ENCODE measurements at regions not wholly inside any gene's neighbourhood (a gene's known extent, or its start where the extent isn't known, plus 50 kb on each side); places are given as distances from the start of the nearest gene placed in this dataset.

GRCh38 chr1:170460414-170461155 is 71.4 kb upstream of the GORAB start:
- ATAC-seq (replicated peaks), result no peak
- Mint-ChIP-seq H3K27me3 (peaks cover 17% of the 10 kb centered on the region), H3K4me1 (no peaks in the 10 kb centered on the region), H3K27ac (no peak overlapping the region), H3K36me3 (ENCODE audit: low read depth) (no peaks in the 10 kb centered on the region), H3K4me3 (no peak overlapping the region), H3K9me3 (peaks cover 5% of the 10 kb centered on the region)

- H3K36me3 Mint-ChIP-seq (ENCODE audit: low read depth), result no peaks in the 10 kb centered on the region
- H3K4me3 Mint-ChIP-seq, result no peak overlapping the region
- H3K9me3 Mint-ChIP-seq, result peaks cover 5% of the 10 kb centered on the region
Measured at GRCh38 chr1:170461291-170461747, 70.6 kb upstream of the GORAB start.

DNA sequence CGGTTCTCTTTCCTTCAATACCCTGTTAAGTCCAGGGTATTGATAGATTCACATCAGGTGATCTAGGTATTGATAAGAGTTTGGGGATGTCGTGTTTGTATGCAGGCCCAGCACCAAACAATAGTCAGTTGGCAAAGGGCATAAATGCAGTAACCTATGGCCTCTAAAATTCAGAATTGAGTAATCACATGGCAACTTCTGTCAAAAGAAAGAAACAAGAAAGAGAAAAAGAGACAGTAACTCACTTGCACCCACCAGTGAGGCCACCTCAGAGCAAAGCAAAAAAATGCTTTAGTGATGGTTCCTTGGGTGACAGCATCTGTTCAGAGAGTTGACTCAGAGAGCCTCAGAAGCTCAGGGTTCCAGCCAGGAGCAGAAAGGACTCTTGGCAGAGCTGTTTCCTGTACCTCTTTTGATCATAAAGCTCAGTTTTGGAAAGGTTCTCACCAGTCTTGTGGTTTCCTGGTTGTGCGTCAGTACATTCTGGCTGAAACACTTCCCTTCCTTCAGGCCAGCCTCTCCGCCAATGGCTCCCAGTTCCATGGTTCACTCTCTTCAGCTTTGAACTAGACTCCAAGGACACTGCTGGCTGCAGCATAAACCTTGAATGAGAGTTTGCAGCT is 70.1 kb upstream of the GORAB start:
- no peaks in the 10 kb centered on the region for H3K36me3 Mint-ChIP-seq (ENCODE audit: low read depth)
- no peak overlapping the region for H3K27ac Mint-ChIP-seq
- no peaks in the 10 kb centered on the region for H3K4me1 Mint-ChIP-seq
- peaks cover 5% of the 10 kb centered on the region for H3K9me3 Mint-ChIP-seq
- no peak overlapping the region for H3K4me3 Mint-ChIP-seq
- peaks cover 21% of the 10 kb centered on the region for H3K27me3 Mint-ChIP-seq
- no peak for ATAC-seq (replicated peaks)

More at GRCh38 chr1:170461291-170461747, 70.6 kb upstream of the GORAB start:
- Mint-ChIP-seq H3K4me1 (no peaks in the 10 kb centered on the region), H3K27ac (no peak overlapping the region), H3K27me3 (peaks cover 16% of the 10 kb centered on the region)
- no peak for ATAC-seq (replicated peaks)

DNA sequence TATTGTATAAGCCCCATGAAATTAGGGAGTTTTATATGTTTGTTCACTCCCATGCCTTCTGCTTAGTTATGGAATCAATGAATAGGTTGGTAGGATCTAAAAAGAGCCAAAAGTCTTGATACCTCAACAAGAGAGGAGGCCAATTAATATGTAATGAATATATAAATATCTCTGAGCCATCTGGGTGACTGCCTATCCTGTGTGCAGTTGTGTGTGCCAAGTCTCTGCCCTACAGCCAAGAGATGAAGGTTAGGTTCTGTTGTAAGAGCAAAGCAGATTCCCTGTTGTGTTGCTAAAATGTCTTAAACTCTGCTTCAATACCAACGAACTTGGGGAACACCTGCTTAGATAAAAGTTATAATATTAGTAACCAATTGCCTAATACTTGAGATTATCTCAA is 61.8 kb upstream of the GORAB start:
- no peak for ATAC-seq (replicated peaks)
- Mint-ChIP-seq H3K9me3 (no peaks in the 10 kb centered on the region), H3K36me3 (ENCODE audit: low read depth) (no peaks in the 10 kb centered on the region), H3K27me3 (peaks cover 19% of the 10 kb centered on the region), H3K4me1 (no peaks in the 10 kb centered on the region), H3K4me3 (no peak overlapping the region), H3K27ac (no peak overlapping the region)

DNA sequence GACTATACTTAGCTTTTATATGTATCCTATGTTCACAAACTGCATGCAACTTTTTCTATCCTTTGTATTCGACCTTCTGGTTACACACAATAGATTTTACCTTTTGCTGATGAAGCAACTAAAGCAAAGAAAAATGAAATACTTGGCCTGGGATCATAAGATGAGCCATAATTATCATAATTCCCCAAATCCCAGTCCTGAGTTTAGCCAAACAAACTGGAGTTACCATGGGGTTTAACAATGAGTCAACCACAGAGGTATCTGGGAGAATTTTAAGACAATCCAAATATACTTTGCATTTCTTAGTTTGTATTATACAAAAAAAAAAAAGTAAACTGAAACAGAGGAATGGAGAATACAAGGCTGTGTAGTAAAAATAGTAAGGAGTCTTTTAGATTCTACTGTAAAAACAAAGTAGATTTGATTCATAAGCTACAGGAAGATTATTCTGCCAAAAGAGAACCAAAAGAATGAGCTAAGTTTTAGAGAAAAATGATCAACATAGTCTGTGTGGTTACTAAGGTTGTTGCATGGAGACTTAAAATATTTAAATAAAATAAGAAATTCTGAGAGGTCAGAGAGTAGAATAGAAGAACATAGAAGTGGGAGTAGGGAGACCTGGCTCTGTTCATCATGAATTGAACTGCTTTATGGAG is 60.4 kb upstream of the GORAB start:
- Mint-ChIP-seq H3K36me3 (ENCODE audit: low read depth) (no peaks in the 10 kb centered on the region), H3K27ac (no peak overlapping the region), H3K4me1 (no peaks in the 10 kb centered on the region), H3K4me3 (no peak overlapping the region), H3K27me3 (peaks cover 16% of the 10 kb centered on the region), H3K9me3 (no peaks in the 10 kb centered on the region)
- no peak for ATAC-seq (replicated peaks)

- Mint-ChIP-seq H3K9me3 (no peaks in the 10 kb centered on the region), H3K36me3 (ENCODE audit: low read depth) (no peaks in the 10 kb centered on the region), H3K4me3 (no peak overlapping the region), H3K27ac (no peak overlapping the region), H3K27me3 (peaks cover 17% of the 10 kb centered on the region), H3K4me1 (no peaks in the 10 kb centered on the region)
- ATAC-seq (replicated peaks), result no peak
Measured at GRCh38 chr1:170481000-170481399, 51.0 kb upstream of the GORAB start.
